ENCODE measurements at regions not wholly inside any gene's neighbourhood (a gene's known extent, or its start where the extent isn't known, plus 50 kb on each side); places are given as distances from the start of the nearest gene placed in this dataset.

DNA sequence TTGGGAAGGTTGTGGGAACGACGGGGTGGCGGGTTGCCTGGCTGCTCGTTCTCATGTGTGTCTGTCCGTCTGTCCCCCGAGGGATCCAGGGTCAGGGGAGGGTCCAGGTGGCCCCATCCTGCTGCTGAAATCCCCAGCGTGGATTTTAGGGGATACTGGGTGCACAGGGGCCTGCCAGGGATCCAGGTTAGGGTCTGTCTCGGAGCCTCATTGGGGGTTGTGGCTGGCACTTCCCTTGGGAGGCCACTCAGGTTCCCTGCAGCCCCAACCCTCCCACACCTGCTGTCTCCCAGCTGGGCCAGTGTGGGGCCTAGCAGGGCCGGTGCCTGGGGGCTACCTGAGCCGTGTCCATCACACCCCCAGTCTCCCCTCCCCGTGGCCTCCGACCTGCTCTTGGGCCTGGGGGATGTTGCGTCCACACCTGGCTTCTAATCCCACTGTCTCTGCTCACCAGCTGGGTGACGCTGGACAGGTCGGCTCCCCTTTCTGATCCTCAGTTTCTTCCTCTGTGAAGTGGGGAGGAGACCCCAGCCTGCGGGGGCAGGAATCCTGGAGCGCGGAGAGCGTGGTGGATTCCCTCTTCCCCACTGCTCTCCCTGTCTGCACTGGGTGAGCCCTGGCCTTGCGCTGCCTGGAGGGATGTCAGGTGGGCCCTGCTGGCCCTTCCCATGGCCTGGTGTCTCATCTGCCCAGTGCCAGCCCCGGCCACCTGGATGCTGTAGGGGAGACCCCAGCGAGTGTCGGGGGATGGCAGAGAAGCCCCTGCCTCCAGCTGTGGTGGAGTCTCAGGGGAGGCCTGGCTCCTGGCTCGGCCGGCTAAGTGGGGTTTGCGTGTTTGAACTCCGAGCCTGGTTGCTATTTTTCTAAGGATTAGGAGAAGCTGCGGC lies 81.6 kb downstream of the UNCX start:
- TF ChIP-seq CTCF (conservative IDR thresholded peaks at IDR 0.05) (no peak), EZH2 (IDR thresholded peaks at IDR 0.05; ENCODE audit: low read depth) (no peak)

Data from PC-9 (cell line).